ENCODE measurements at regions not wholly inside any gene's neighbourhood (a gene's known extent, or its start where the extent isn't known, plus 50 kb on each side); places are given as distances from the start of the nearest gene placed in this dataset.

DNA sequence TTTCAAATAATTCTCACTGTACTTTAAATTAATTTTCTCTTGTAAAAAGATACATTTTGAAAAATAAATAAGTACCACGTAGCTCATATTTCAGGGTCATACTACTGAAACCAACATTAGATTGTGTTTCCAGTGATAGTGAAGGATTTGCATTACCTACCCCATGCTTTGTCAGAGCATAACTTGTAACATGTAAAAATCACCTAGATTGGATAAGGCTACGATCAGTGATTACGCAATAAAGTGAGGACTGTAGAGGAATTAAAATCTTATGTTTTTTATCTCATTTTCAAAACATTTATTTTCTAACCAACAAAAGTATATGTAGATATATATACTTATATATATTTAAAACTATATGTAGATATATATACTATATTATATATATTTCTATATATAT, 89.4 kb upstream of the VRK2 start:
- TF ChIP-seq, protein P1, sequence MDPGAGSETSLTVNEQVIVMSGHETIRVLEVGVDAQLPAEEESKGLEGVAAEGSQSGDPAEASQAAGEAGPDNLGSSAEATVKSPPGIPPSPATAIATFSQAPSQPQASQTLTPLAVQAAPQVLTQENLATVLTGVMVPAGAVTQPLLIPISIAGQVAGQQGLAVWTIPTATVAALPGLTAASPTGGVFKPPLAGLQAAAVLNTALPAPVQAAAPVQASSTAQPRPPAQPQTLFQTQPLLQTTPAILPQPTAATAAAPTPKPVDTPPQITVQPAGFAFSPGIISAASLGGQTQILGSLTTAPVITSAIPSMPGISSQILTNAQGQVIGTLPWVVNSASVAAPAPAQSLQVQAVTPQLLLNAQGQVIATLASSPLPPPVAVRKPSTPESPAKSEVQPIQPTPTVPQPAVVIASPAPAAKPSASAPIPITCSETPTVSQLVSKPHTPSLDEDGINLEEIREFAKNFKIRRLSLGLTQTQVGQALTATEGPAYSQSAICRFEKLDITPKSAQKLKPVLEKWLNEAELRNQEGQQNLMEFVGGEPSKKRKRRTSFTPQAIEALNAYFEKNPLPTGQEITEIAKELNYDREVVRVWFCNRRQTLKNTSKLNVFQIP (CRISPR knock-in tag; IDR thresholded peaks at IDR 0.05; ENCODE audit: borderline replicate concordance, low read depth), result no peak
- TF ChIP-seq RARB (CRISPR knock-in tag; IDR thresholded peaks at IDR 0.05) (no peak), OSR1 (CRISPR knock-in tag; IDR thresholded peaks at IDR 0.05) (no peak), SNAI2 (CRISPR knock-in tag; IDR thresholded peaks at IDR 0.05) (no peak), ESRRG (CRISPR knock-in tag; IDR thresholded peaks at IDR 0.05) (no peak), CSDC2 (CRISPR knock-in tag; IDR thresholded peaks at IDR 0.05) (no peak), GLIS3 (CRISPR knock-in tag; IDR thresholded peaks at IDR 0.05) (no peak), TOX (CRISPR knock-in tag; IDR thresholded peaks at IDR 0.05; ENCODE audit: borderline replicate concordance) (no peak), ZFP30 (CRISPR knock-in tag; IDR thresholded peaks at IDR 0.05) (no peak), ZNF8 (CRISPR knock-in tag; IDR thresholded peaks at IDR 0.05) (no peak), PPARA (CRISPR knock-in tag; IDR thresholded peaks at IDR 0.05; ENCODE audit: borderline replicate concordance) (no peak), ARNTL (CRISPR knock-in tag; IDR thresholded peaks at IDR 0.05; ENCODE audit: borderline replicate concordance, low read depth) (no peak), ZNF70 (CRISPR knock-in tag; IDR thresholded peaks at IDR 0.05) (no peak)
- TF ChIP-seq, protein P2, sequence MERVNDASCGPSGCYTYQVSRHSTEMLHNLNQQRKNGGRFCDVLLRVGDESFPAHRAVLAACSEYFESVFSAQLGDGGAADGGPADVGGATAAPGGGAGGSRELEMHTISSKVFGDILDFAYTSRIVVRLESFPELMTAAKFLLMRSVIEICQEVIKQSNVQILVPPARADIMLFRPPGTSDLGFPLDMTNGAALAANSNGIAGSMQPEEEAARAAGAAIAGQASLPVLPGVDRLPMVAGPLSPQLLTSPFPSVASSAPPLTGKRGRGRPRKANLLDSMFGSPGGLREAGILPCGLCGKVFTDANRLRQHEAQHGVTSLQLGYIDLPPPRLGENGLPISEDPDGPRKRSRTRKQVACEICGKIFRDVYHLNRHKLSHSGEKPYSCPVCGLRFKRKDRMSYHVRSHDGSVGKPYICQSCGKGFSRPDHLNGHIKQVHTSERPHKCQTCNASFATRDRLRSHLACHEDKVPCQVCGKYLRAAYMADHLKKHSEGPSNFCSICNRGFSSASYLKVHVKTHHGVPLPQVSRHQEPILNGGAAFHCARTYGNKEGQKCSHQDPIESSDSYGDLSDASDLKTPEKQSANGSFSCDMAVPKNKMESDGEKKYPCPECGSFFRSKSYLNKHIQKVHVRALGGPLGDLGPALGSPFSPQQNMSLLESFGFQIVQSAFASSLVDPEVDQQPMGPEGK (CRISPR knock-in tag; IDR thresholded peaks at IDR 0.05; ENCODE audit: borderline replicate concordance), result no peak
- TF ChIP-seq, protein P3, sequence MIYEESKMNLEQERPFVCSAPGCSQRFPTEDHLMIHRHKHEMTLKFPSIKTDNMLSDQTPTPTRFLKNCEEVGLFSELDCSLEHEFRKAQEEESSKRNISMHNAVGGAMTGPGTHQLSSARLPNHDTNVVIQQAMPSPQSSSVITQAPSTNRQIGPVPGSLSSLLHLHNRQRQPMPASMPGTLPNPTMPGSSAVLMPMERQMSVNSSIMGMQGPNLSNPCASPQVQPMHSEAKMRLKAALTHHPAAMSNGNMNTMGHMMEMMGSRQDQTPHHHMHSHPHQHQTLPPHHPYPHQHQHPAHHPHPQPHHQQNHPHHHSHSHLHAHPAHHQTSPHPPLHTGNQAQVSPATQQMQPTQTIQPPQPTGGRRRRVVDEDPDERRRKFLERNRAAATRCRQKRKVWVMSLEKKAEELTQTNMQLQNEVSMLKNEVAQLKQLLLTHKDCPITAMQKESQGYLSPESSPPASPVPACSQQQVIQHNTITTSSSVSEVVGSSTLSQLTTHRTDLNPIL (CRISPR knock-in tag; IDR thresholded peaks at IDR 0.05; ENCODE audit: low read depth), result no peak
- no peak for ATAC-seq

DNA sequence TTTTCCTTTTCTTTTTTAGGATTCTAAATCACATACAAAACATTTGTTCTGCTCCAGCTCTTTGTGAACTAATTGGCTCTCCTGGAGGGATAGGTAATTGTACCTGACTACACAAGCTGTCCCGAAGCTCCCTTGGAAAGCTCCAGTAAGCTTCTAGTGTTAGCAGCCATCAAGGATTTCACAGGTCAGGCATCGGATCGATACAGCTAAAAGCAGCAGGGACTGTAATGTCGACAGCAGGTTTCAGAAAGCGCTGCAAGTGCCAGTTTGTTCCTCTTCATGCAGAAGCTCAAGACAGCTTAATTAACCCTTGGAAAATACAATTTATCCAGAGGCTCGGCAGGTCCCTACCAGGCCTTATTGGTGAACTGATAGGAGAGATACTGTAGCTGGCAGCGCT, 87.2 kb upstream of the VRK2 start:
- TF ChIP-seq, protein P1 (CRISPR knock-in tag; IDR thresholded peaks at IDR 0.05; ENCODE audit: borderline replicate concordance, low read depth), result no peak
- TF ChIP-seq ZNF565 (CRISPR knock-in tag; conservative IDR thresholded peaks at IDR 0.05; ENCODE audit: low read depth), result no peak
- TF ChIP-seq ZFP30 (CRISPR knock-in tag; IDR thresholded peaks at IDR 0.05), result no peak
- TF ChIP-seq GLIS3 (CRISPR knock-in tag; IDR thresholded peaks at IDR 0.05), result no peak
- TF ChIP-seq, protein P2 (CRISPR knock-in tag; IDR thresholded peaks at IDR 0.05; ENCODE audit: borderline replicate concordance), result no peak
- TF ChIP-seq TCF4 (CRISPR knock-in tag; IDR thresholded peaks at IDR 0.05; ENCODE audit: borderline replicate concordance), result no peak
- no peak for TF ChIP-seq ZC3H10 (CRISPR knock-in tag; IDR thresholded peaks at IDR 0.05)
- no peak for TF ChIP-seq ISL1 (CRISPR knock-in tag; IDR thresholded peaks at IDR 0.05)
- TF ChIP-seq ARNTL (CRISPR knock-in tag; IDR thresholded peaks at IDR 0.05; ENCODE audit: borderline replicate concordance, low read depth), result no peak
- no peak for TF ChIP-seq SNAI2 (CRISPR knock-in tag; IDR thresholded peaks at IDR 0.05)
- no peak for TF ChIP-seq RARB (CRISPR knock-in tag; IDR thresholded peaks at IDR 0.05)
- TF ChIP-seq ZFP3 (CRISPR knock-in tag; IDR thresholded peaks at IDR 0.05), result no peak
- TF ChIP-seq, protein P4, sequence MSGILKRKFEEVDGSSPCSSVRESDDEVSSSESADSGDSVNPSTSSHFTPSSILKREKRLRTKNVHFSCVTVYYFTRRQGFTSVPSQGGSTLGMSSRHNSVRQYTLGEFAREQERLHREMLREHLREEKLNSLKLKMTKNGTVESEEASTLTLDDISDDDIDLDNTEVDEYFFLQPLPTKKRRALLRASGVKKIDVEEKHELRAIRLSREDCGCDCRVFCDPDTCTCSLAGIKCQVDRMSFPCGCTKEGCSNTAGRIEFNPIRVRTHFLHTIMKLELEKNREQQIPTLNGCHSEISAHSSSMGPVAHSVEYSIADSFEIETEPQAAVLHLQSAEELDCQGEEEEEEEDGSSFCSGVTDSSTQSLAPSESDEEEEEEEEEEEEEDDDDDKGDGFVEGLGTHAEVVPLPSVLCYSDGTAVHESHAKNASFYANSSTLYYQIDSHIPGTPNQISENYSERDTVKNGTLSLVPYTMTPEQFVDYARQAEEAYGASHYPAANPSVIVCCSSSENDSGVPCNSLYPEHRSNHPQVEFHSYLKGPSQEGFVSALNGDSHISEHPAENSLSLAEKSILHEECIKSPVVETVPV (CRISPR knock-in tag; IDR thresholded peaks at IDR 0.05), result no peak
- no peak for TF ChIP-seq OSR1 (CRISPR knock-in tag; IDR thresholded peaks at IDR 0.05)
- no peak for TF ChIP-seq TOX (CRISPR knock-in tag; IDR thresholded peaks at IDR 0.05; ENCODE audit: borderline replicate concordance)
- no peak for ATAC-seq

All from SK-N-SH treated with all-trans-retinoic acid at 6 μM for 48 hours (cell line).